Fibroblast of peridontal ligament (primary cell): ENCODE measurements at regions not wholly inside any gene's neighbourhood (a gene's known extent, or its start where the extent isn't known, plus 50 kb on each side); places are given as distances from the start of the nearest gene placed in this dataset.

ENCODE experiments used
- DNase-seq: peaks from one replicate; pipeline ENCODE4 v3.0.0-alpha.2; 2010; ENCODE audit errors: extremely low read depth

GRCh38 chr13:34312578-34312977 is 494.6 kb downstream of the RFC3 start:
- DNase-seq, result no peak

- DNase-seq, result no peak
Observed at GRCh38 chr13:34320084-34320483, 502.1 kb downstream of the RFC3 start.

- DNase-seq, result no peak
Observed at GRCh38 chr13:34322014-34322742, 504.2 kb downstream of the RFC3 start.

- no peak for DNase-seq
Observed at GRCh38 chr13:34322743-34323074, 504.8 kb downstream of the RFC3 start.

- no peak for DNase-seq
Observed at GRCh38 chr13:34335014-34336007, 517.4 kb downstream of the RFC3 start.

- no peak for DNase-seq
Observed at GRCh38 chr13:34338102-34338501, 520.2 kb downstream of the RFC3 start.

- DNase-seq, result peak; percentile 55
Observed at GRCh38 chr13:34340534-34340933, 522.6 kb downstream of the RFC3 start.

- no peak for DNase-seq
Observed at GRCh38 chr13:34343413-34343940, 525.5 kb downstream of the RFC3 start.

- peak; percentile 39 for DNase-seq
Observed at GRCh38 chr13:34344816-34345215, 526.9 kb downstream of the RFC3 start.

- no peak for DNase-seq
Observed at GRCh38 chr13:34345258-34345965, 527.5 kb downstream of the RFC3 start.

GRCh38 chr13:34346626-34347025 is 528.7 kb downstream of the RFC3 start:
- peak; percentile 34 for DNase-seq

GRCh38 chr13:34347784-34348573 is 530.0 kb downstream of the RFC3 start:
- DNase-seq, result no peak

GRCh38 chr13:34349091-34349722 is 531.3 kb downstream of the RFC3 start:
- DNase-seq, result peak; percentile 100

- peak; percentile 26 for DNase-seq
Observed at GRCh38 chr13:34350671-34351070, 532.7 kb downstream of the RFC3 start.

- DNase-seq, result no peak
Observed at GRCh38 chr13:34351134-34351533, 533.2 kb downstream of the RFC3 start.

GRCh38 chr13:34352958-34353357 is 535.0 kb downstream of the RFC3 start:
- no peak for DNase-seq

GRCh38 chr13:34356686-34357434 is 538.9 kb downstream of the RFC3 start:
- no peak for DNase-seq

- peak; percentile 61 for DNase-seq
Observed at GRCh38 chr13:34357435-34358232, 539.7 kb downstream of the RFC3 start.
